Suprapubic skin (tissue), 4 donors: ENCODE measurements at regions not wholly inside any gene's neighbourhood (a gene's known extent, or its start where the extent isn't known, plus 50 kb on each side); places are given as distances from the start of the nearest gene placed in this dataset.

Experiments
- DNase-seq, 2 donors: peaks; one replicate each; pipeline ENCODE4 v3.0.0-alpha.2; 2019; ENCODE audit warnings: low spot score in 2 of 2
- H3K27ac ChIP-seq: fragments of 200-600 bp; sonication (generic); one replicate; pipeline ENCODE4 v1.5.1; 2019
- H3K27me3 ChIP-seq: fragments of 200-600 bp; sonication (generic); one replicate; pipeline ENCODE4 v1.5.1; 2019
- H3K36me3 ChIP-seq: fragments of 200-600 bp; sonication (generic); one replicate; pipeline ENCODE4 v1.5.1; 2019
- H3K4me1 ChIP-seq: fragments of 200-600 bp; sonication (generic); one replicate; pipeline ENCODE4 v1.5.1; 2019
- H3K4me3 ChIP-seq: fragments of 200-600 bp; sonication (generic); one replicate; pipeline ENCODE4 v1.5.1; 2019; ENCODE audit warnings: mild to moderate bottlenecking
- H3K9me3 ChIP-seq: fragments of 200-600 bp; sonication (generic); one replicate; pipeline ENCODE4 v1.5.1; 2019
- EP300 ChIP-seq: sonication (generic); formaldehyde crosslinking; IDR thresholded peaks from one replicate; pipeline ENCODE4 v1.6.1; 2017; ENCODE audit warnings: antibody characterized with exemption
- POLR2A ChIP-seq, 2 donors: fragments of 450-650 bp; IDR thresholded peaks; one replicate each; pipeline ENCODE4 v1.6.1; 2017; ENCODE audit warnings: antibody characterized with exemption in 2 of 2, mild to moderate bottlenecking in 2 of 2, moderate library complexity in 2 of 2
- POLR2AphosphoS5 ChIP-seq, 3 donors: sonication (generic); formaldehyde crosslinking; IDR thresholded peaks; one replicate each; pipeline ENCODE4 v1.6.1; 2017; ENCODE audit warnings: antibody characterized with exemption in 3 of 3
- WGBS: methylation state at CpG from one replicate; pipeline ENCODE4 v1.1.5; 2018; 5-methylcytosine and 5-hydroxymethylcytosine counted together
- TF ChIP-seq, protein P1 (sequence below), 2 donors: fragments of 200-600 bp in 1 of 2; fragments of 450-650 bp in 1 of 2; sonication (generic) in 1 of 2; IDR thresholded peaks; one replicate each; pipeline ENCODE4 v1.5.1; 2016 to 2019; ENCODE audit warnings: antibody characterized with exemption in 2 of 2, mild to moderate bottlenecking in 1 of 2, moderate library complexity in 1 of 2

DNA sequence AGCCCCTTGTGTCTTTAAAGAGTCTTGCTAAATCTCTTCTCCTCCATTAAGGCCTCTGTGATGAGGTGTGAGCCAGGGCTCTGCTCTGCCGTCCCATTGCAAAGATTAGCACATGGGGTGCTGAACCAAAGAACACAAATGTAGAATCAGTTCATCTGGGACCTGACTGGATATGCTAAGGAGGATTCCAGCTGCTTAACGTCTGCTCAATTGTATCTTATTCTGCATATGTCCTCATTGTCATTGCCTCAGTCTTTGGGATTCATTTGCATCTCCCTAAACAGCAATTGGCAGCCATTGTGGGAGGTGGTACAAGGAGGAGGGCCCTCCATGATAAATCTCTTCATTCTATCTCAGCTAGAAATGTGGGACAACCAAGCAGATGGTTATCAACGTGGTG is 106.3 kb upstream of the ADAMTS18 start:
- Histone ChIP-seq H3K27me3 (no peaks in the 10 kb centered on the region), H3K27ac (no peak overlapping the region), H3K9me3 (no peaks in the 10 kb centered on the region), H3K36me3 (no peaks in the 10 kb centered on the region), H3K4me1 (no peaks in the 10 kb centered on the region), H3K4me3 (no peak overlapping the region)
- no peak for DNase-seq
- no peak for TF ChIP-seq EP300
- TF ChIP-seq, protein P1, sequence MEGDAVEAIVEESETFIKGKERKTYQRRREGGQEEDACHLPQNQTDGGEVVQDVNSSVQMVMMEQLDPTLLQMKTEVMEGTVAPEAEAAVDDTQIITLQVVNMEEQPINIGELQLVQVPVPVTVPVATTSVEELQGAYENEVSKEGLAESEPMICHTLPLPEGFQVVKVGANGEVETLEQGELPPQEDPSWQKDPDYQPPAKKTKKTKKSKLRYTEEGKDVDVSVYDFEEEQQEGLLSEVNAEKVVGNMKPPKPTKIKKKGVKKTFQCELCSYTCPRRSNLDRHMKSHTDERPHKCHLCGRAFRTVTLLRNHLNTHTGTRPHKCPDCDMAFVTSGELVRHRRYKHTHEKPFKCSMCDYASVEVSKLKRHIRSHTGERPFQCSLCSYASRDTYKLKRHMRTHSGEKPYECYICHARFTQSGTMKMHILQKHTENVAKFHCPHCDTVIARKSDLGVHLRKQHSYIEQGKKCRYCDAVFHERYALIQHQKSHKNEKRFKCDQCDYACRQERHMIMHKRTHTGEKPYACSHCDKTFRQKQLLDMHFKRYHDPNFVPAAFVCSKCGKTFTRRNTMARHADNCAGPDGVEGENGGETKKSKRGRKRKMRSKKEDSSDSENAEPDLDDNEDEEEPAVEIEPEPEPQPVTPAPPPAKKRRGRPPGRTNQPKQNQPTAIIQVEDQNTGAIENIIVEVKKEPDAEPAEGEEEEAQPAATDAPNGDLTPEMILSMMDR (IDR thresholded peaks at IDR 0.05): no peak
- WGBS: 62% methylated on average over 3 of the region's 3 CpGs

DNA sequence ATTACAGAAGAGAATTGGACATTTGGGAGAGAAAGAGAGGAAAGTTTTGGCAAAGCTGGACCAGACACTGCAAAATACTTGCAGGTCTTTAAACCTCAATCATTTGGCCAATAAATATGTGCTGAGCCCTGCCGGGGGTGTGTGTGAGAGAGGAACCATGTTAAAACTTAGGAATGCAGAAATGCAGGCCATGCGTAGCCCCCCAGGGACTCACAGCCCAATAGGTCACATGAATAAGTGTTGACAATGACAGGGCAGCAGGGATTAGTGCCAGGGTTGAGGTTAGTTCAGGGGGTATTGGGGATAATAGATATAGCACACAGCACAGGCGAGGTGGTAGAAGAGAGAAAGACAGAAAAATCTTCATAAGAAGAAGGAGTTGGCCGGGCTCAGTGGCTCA is 113.3 kb upstream of the ADAMTS18 start:
- 87% methylated on average over 4 of the region's 4 CpGs for WGBS
- TF ChIP-seq EP300: no peak
- TF ChIP-seq POLR2A (IDR thresholded peaks at IDR 0.05): no peak
- TF ChIP-seq POLR2AphosphoS5 (IDR thresholded peaks at IDR 0.05): no peak
- TF ChIP-seq, protein P1 (IDR thresholded peaks at IDR 0.05): no peak
- H3K4me1 ChIP-seq: no peaks in the 10 kb centered on the region
- no peak overlapping the region for H3K4me3 ChIP-seq
- no peaks in the 10 kb centered on the region for H3K27me3 ChIP-seq
- no peaks in the 10 kb centered on the region for H3K9me3 ChIP-seq
- DNase-seq: no peak
- no peaks in the 10 kb centered on the region for H3K36me3 ChIP-seq
- H3K27ac ChIP-seq: no peak overlapping the region

DNA sequence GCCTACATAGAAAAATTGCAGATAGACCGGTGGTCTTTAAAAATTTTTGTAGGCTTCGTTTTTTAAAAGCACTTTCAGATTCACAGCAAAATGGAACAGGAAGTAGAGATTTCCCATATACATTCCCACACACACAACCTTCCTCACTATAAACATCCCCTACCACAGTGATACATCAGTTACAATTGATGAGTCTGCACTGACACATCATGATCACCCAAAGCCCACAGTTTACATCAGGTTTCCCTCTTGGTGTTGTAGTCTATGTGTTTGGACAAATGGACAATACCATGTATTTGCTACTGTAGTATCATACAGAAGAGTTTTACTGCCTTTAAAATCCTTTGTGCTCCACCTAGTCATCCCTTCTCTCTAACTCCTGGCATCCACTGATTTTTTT is 113.9 kb upstream of the ADAMTS18 start:
- no peaks in the 10 kb centered on the region for H3K4me1 ChIP-seq
- 75% methylated on average over 2 of the region's 2 CpGs for WGBS
- no peak overlapping the region for H3K4me3 ChIP-seq
- H3K27me3 ChIP-seq: no peaks in the 10 kb centered on the region
- no peaks in the 10 kb centered on the region for H3K9me3 ChIP-seq
- DNase-seq: no peak
- TF ChIP-seq POLR2AphosphoS5 (IDR thresholded peaks at IDR 0.05) (no peak), POLR2A (IDR thresholded peaks at IDR 0.05) (no peak), EP300 (no peak)
- TF ChIP-seq, protein P1 (IDR thresholded peaks at IDR 0.05): no peak
- no peaks in the 10 kb centered on the region for H3K36me3 ChIP-seq
- no peak overlapping the region for H3K27ac ChIP-seq

DNA sequence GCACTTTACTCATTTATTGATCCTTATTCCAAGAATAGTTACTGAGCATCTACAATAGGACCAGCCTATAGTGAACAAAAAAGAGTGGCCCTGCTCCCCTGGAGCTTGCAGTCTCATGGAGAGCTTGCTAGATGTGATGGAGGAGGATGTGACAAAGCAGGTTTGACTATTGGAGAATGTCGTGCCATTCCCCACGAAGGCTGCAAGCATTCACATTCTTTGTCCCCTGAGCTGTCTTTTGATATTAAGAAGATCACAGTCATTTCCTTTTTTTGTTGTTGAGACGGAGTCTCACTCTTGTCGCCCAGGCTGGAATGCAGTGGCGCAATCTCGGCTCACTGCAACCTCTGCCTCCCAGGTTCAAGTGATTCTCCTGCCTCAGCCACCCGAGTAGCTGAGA is 115.0 kb upstream of the ADAMTS18 start:
- Histone ChIP-seq H3K4me1 (no peaks in the 10 kb centered on the region), H3K27me3 (no peaks in the 10 kb centered on the region), H3K4me3 (no peak overlapping the region), H3K9me3 (no peaks in the 10 kb centered on the region), H3K27ac (no peak overlapping the region), H3K36me3 (no peaks in the 10 kb centered on the region)
- DNase-seq: no peak
- TF ChIP-seq POLR2A (IDR thresholded peaks at IDR 0.05) (no peak), EP300 (no peak), POLR2AphosphoS5 (IDR thresholded peaks at IDR 0.05) (no peak)
- TF ChIP-seq, protein P1 (IDR thresholded peaks at IDR 0.05): no peak
- WGBS: 73% methylated on average over 7 of the region's 7 CpGs

DNA sequence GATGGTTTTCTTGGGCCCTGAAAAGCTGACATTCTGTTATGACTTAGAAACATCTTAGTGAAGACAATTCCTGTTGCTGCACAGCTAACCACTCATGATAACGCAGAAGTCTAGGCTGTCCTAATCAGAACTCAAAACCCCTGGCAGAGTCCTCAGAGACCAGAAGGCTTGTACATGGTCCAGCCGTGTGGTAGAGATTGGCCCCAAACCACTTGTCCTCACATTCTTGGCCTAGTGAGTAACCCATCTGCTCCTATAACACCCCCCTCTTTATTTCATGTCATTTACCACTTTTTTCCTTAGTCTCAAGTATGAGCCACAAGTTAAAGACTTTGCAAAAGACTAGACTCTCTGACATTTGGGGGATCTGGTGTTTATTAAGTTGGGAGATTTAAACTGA is 116.5 kb upstream of the ADAMTS18 start:
- 68% methylated on average over 2 of the region's 2 CpGs for WGBS
- Histone ChIP-seq H3K4me1 (no peaks in the 10 kb centered on the region), H3K4me3 (no peak overlapping the region), H3K36me3 (no peaks in the 10 kb centered on the region), H3K27ac (no peak overlapping the region), H3K27me3 (no peaks in the 10 kb centered on the region), H3K9me3 (no peaks in the 10 kb centered on the region)
- no peak for TF ChIP-seq POLR2A (IDR thresholded peaks at IDR 0.05)
- TF ChIP-seq POLR2AphosphoS5 (IDR thresholded peaks at IDR 0.05): no peak
- TF ChIP-seq, protein P1 (IDR thresholded peaks at IDR 0.05): no peak
- no peak for TF ChIP-seq EP300
- DNase-seq: no peak
